AG04450 (cell line): ENCODE measurements at regions not wholly inside any gene's neighbourhood (a gene's known extent, or its start where the extent isn't known, plus 50 kb on each side); places are given as distances from the start of the nearest gene placed in this dataset.

ENCODE experiments used
- CTCF ChIA-PET: fragments of 300-600, 350-600 bp; formaldehyde crosslinking; extraction: SDS; loops from one replicate; lab custom pipeline; 2022; ENCODE audit warnings: antibody characterized with exemption, inconsistent platforms; lab: Charles Lee
- POLR2A ChIA-PET: fragments of 350-600 bp; formaldehyde crosslinking; extraction: SDS; loops from one replicate; lab custom pipeline; 2021; ENCODE audit warnings: antibody characterized with exemption, inconsistent platforms; lab: Yijun Ruan, JAX
- DNase-seq: peaks from one replicate; pipeline ENCODE4 v3.0.0-alpha.2; 2011; ENCODE audit warnings: low read depth, low spot score
- H3K27ac ChIP-seq: one replicate; pipeline ENCODE4 v1.5.1; 2012; ENCODE audit warnings: low read depth, low read length, control low read depth
- H3K27me3 ChIP-seq: one replicate; pipeline ENCODE4 v1.6.0; 2012; ENCODE audit warnings: low read length; ENCODE audit not compliant: control insufficient read depth, insufficient read depth
- H3K4me3 ChIP-seq: 2 replicates; pipeline ENCODE4 v1.5.1; 2011; ENCODE audit warnings: mild to moderate bottlenecking, low read depth, low read length, control low read depth
- H3K9me3 ChIP-seq: 2 replicates; pipeline ENCODE4 v1.5.1; 2012; ENCODE audit warnings: low read length; ENCODE audit not compliant: control insufficient read depth, insufficient read depth
- CTCF ChIP-seq: IDR thresholded peaks from 2 replicates; pipeline ENCODE4 v1.5.1; 2011; ENCODE audit warnings: low read depth, low read length, control low read depth, inconsistent platforms

- no peak overlapping the region for H3K4me3 ChIP-seq
- ChIA-PET POLR2A (no interaction called here), CTCF (no interaction called here)
- DNase-seq, result no peak
- no peak overlapping the region for H3K27ac ChIP-seq
- H3K9me3 ChIP-seq, result peaks cover 6% of the 10 kb centered on the region
- no peak for TF ChIP-seq CTCF
- H3K27me3 ChIP-seq, result no peaks in the 10 kb centered on the region
Measured at GRCh38 chr7:125125315-125125714, 195.7 kb upstream of the POT1 start.

GRCh38 chr7:125122173-125122572, 192.5 kb upstream of the POT1 start:
- ChIA-PET CTCF (interaction anchor here (0.6 kb wide), 1 partner anchor 65 kb away, joined by 3 read pairs; no protein-coding TSS in a partner anchor), POLR2A (no interaction called here)
- Histone ChIP-seq H3K4me3 (no peak overlapping the region), H3K27me3 (no peaks in the 10 kb centered on the region), H3K27ac (no peak overlapping the region), H3K9me3 (peaks cover 6% of the 10 kb centered on the region)
- no peak for TF ChIP-seq CTCF
- no peak for DNase-seq

- DNase-seq, result no peak
- no peak overlapping the region for H3K27ac ChIP-seq
- no peak for TF ChIP-seq CTCF
- H3K4me3 ChIP-seq, result no peak overlapping the region
- H3K27me3 ChIP-seq, result no peaks in the 10 kb centered on the region
- POLR2A ChIA-PET, result no interaction called here
- CTCF ChIA-PET, result no interaction called here
- no peaks in the 10 kb centered on the region; the same call in 1 of the 2 replicates for H3K9me3 ChIP-seq
Measured at GRCh38 chr7:125119559-125120115, 190.0 kb upstream of the POT1 start.

- TF ChIP-seq CTCF, result no peak
- DNase-seq, result no peak
- no peaks in the 10 kb centered on the region for H3K27me3 ChIP-seq
- no peak overlapping the region for H3K27ac ChIP-seq
- no peaks in the 10 kb centered on the region; the same call in 1 of the 2 replicates for H3K9me3 ChIP-seq
- ChIA-PET POLR2A (no interaction called here), CTCF (no interaction called here)
- H3K4me3 ChIP-seq, result no peak overlapping the region
Measured at GRCh38 chr7:125118444-125118843, 188.8 kb upstream of the POT1 start.

- H3K4me3 ChIP-seq, result no peak overlapping the region
- CTCF ChIA-PET, result no interaction called here
- H3K27me3 ChIP-seq, result no peaks in the 10 kb centered on the region
- H3K9me3 ChIP-seq, result no peaks in the 10 kb centered on the region; the same call in 1 of the 2 replicates
- no peak for DNase-seq
- POLR2A ChIA-PET, result no interaction called here
- TF ChIP-seq CTCF, result no peak
- no peak overlapping the region for H3K27ac ChIP-seq
Measured at GRCh38 chr7:125112850-125113249, 183.2 kb upstream of the POT1 start.
